UCSD-AML1 (cell line): ENCODE measurements at regions not wholly inside any gene's neighbourhood (a gene's known extent, or its start where the extent isn't known, plus 50 kb on each side); places are given as distances from the start of the nearest gene placed in this dataset.
"Not testable (repeated sequence)": the region's sequence is repeated elsewhere in the genome, so short reads cannot be mapped to it uniquely, and the experiment has no call there.

ENCODE experiments used
- DNase-seq: peaks from one replicate; lab custom pipeline; 2025; ENCODE audit not compliant: unreplicated experiment; lab: John Stamatoyannopoulos, UW

GRCh38 chr5:60445921-60446320 lies 254.0 kb downstream of the DEPDC1B start:
- no peak for DNase-seq

DNA sequence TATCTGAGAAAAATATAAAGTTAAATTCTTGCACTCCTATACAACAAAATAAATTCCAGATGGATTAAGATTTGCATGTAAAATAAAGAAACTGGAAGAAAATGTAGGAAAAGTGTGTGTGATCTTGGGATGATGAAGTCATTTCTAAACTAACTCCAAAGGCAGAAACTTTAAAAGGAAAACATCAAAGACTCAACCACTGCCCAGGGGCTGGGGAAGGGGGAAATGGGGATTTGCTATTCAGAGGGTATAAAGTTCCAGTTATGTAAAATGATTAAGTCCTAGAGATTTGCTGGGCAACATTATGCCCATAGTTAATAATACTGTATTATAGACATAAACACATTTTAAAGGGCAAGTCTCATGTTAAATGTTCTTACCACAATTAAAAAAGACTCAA lies 254.5 kb downstream of the DEPDC1B start:
- DNase-seq, result no peak

- no peak for DNase-seq
These were observed 255.2 kb downstream of the DEPDC1B start for GRCh38 chr5:60444661-60445360.

- DNase-seq, result no peak
These were observed 260.4 kb downstream of the DEPDC1B start for GRCh38 chr5:60439552-60439951.

DNA sequence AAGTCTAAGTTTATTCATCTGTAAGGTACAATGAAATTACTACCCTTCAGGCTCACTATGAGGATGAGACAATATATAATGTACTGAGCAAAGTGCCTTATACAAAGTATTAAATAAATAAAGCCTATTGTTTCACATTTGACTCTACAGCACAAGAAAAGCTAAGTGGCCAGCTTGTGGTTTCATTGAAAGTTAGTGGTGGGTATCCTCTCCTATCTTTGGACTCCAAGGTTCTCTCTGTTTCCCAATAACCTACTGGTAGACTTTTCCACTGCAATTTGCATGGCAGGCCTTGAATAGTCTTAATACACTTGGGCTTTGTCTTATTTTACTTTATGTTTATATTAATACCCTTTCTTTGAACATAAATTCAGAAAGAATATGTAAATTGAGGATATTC lies 262.7 kb downstream of the DEPDC1B start:
- no peak for DNase-seq

GRCh38 chr5:60436518-60436917 lies 263.4 kb downstream of the DEPDC1B start:
- no peak for DNase-seq

GRCh38 chr5:60435808-60436207 lies 264.2 kb downstream of the DEPDC1B start:
- no peak for DNase-seq

DNA sequence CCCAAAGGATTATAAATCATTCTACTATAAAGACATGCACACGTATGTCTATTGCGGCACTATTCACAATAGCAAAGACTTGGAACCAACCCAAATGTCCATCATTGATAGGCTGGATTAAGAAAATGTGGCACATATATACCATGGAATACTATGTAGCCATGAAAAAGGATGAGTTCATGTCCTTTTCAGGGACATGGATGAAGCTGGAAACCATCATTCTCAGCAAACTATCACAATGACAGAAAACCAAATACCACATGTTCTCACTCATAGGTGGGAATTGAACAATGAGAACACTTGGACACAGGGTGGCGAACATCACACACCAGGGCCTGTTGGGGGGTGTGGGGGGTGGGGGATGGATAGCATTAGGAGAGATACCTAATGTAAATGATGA lies 273.8 kb downstream of the DEPDC1B start:
- DNase-seq, result not testable (repeated sequence)

- not testable (repeated sequence) for DNase-seq
These were observed 279.2 kb downstream of the DEPDC1B start for GRCh38 chr5:60420773-60421172.

- no peak for DNase-seq
These were observed 282.3 kb downstream of the DEPDC1B start for GRCh38 chr5:60417500-60418181.

- no peak for DNase-seq
These were observed 284.5 kb downstream of the DEPDC1B start for GRCh38 chr5:60415443-60415842.

DNA sequence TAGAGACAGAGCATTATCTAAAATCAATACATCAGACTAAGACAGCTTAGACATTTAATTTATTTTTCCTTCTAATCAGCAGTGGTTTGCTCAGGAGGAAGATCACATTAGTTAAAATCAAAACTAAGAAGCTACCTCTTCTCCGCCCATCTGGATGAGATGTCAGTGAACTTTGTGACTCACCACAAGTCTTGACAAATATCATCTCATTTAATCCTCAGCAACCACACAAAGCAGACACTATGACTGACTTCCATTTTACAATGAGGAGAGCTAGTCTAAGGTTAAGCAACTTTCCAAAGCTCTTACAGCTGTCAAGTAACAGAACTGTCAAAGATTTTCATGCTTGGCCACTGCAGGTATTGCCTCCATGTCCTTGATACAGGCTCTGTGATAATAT lies 289.5 kb downstream of the DEPDC1B start:
- DNase-seq, result no peak

DNA sequence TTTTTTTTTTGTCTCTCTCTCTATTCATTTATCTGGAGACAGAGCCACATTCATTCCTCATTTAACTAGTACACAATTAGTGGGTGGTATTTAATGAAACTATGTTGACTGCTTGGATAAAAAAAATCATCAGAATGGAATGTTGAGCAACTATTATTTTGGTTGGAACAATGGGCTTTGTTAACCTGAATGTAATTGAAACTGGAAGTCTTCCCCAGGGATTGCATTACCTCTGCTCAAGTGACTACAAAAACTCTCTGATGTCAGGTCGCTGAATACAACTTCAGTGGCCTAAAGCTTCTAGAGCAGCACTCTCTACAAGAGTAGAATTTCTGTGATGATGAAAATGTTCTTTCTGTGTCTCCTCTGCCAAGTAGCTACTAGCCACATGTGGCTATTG lies 295.8 kb downstream of the DEPDC1B start:
- DNase-seq, result no peak

- no peak for DNase-seq
These were observed 296.5 kb downstream of the DEPDC1B start for GRCh38 chr5:60403343-60404006.

GRCh38 chr5:60402161-60402785 lies 297.7 kb downstream of the DEPDC1B start:
- DNase-seq, result no peak

DNA sequence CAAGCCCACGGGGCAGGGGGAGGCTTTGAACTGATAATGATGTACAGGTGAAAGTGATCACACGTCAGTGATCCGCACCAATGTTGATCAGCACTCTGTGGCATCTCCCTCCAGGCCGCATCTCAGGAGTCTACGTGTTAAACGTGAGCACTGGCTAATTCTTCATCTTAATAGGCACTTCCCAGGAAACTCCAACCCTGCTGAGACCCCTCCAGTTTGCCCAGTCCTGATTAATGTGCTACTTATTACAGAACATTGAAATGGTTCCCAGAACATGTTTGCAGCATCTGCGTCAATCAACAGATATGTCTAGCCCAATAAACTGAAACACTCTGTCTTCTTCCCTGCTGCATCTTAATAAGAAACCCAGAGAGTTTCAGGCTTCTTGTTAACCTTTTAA lies 298.4 kb downstream of the DEPDC1B start:
- DNase-seq, result no peak

DNA sequence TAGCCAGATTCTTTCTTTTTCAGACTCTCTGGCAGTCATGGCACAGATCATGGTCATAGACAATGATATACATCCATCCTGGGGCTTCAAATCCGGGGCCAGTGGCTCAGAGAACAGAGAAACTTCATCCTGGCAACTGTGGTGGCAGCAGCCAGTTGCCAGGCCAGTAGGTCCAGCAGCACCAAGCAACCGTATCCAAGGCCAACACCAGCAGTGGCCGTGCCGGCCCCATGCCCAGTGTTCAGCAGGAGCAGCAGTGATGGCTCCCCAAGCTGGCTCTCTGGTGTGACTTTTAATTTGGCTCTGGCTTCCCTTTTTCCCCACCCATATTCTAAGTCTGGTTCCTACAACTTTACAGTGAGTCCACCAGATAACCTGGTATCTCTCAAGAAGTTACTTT lies 300.5 kb downstream of the DEPDC1B start:
- no peak for DNase-seq

- DNase-seq, result no peak
These were observed 304.1 kb downstream of the DEPDC1B start for GRCh38 chr5:60395712-60396329.

DNA sequence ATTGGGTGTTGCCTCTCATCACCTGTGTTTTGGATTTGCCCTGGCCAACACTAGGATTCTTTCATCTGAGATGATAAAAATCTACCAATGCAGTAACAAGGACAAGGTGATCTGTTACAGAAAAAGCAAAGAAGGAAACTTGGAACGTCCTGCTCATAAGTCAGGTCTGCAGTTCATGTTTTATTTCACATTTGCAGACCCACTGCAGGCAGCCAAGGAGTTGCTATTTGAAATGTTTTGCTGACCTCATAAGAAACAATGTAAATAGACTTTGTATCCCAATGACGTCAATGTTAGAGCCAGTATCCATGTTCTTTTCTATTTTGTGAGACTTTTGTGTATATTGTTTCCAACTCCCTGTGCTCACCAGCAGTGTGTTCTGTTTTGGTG lies 312.9 kb downstream of the DEPDC1B start:
- no peak for DNase-seq

- DNase-seq, result no peak
These were observed 313.4 kb downstream of the DEPDC1B start for GRCh38 chr5:60386436-60387050.

DNA sequence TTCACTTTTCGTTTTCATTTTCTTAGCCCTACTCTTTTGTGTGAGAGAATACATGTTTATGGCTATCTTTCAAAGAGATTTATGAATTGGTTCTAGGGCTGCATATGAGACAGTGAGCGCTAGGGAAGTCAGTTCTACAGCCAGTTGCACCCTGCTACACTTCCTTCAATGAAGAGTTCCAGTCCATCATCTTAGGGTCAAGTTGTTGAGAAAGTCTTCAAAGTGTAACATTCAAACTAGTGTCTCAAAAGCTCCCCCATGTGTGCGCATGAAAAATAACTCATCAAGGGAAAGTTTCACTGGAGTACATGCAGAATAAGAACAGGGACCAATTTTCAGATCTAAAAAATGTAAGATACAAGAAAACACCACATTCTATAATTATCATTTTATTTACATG lies 317.2 kb downstream of the DEPDC1B start:
- DNase-seq, result no peak
